Femur (tissue), 1 donor: ENCODE measurements at regions not wholly inside any gene's neighbourhood (a gene's known extent, or its start where the extent isn't known, plus 50 kb on each side); places are given as distances from the start of the nearest gene placed in this dataset.
A peak's percentile ranks its signal among the peaks of the same experiment; 100 is the strongest.
"Not testable (repeated sequence)": the region's sequence is repeated elsewhere in the genome, so short reads cannot be mapped to it uniquely, and the experiment has no call there.

Source experiments
- DNase-seq: peaks from one replicate; pipeline ENCODE4 v3.0.0-alpha.2; 2017

DNA sequence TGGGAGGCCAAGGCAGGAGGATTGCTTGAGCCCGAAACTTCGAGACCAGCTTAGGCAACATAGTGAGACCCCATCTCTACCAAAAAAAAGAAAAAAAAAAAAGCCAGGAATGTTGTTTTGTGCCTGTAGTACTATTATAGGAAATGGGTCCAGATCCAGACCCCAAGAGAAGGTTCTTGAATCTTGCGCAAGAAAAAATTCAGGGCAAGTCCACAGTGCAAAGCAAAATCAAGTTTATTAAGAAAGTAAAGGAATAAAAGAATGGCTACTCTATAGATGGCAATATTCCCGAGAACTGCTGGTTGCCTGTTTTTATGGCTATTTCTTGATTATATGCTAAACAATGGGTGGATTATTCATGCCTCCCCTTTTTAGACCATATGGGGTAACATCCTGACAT, 51.2 kb upstream of the RDX start:
- no peak for DNase-seq

GRCh38 chr11:110349138-110349996, 53.0 kb upstream of the RDX start:
- DNase-seq, result no peak

DNA sequence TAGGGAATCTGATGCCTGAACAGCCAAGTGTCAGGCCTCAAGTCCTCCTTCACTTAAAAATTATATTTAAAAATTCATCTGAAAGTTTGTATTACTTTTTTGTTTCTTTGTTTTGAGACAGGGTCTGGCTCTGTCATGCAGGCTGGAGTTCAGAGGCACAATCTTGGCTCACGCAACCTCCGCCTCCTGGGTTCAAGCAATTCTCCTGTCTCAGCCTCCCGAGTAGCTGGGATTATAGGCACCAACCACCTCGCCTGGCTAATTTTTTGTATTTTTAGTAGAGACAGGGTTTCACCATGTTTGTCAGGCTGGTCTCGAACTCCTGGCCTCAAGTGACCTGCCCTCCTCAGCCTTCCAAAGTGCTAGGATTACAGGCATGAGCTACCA, 53.6 kb upstream of the RDX start:
- not testable (repeated sequence) for DNase-seq

DNA sequence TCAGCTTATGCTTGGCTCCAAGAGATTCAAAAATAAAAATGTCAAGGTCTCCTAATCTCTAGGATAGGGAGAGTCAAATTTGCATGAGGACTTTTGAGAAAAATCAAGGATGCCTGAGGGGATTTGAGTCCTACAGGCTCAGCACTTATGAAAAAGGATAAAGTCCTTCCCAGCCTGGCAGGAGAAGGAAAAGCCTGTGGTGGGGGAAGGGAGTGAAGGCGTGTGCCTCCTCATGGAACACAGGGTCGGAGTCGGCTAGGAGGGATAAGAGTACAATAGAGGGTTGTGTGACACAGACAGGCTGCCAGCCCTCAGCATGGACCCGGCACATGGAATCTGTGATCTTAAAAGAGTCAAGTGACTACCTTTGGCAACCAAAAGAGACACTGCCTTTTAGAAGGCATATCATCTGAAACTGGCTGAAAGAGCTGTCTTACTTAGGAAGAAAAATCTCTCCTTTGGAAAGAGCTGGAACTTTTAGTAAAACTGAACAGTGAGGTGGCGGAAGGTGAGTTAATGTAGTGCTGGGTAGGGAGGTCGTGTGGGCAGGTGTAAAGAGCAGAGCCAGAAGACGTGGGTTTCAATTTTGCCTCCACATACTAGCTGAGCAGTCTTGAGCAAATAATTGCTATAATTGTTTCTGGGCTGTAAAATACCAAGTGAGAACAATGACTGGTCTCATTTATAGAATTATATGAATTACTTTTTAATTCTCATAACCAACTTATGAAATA, 58.8 kb upstream of the RDX start:
- no peak for DNase-seq

DNA sequence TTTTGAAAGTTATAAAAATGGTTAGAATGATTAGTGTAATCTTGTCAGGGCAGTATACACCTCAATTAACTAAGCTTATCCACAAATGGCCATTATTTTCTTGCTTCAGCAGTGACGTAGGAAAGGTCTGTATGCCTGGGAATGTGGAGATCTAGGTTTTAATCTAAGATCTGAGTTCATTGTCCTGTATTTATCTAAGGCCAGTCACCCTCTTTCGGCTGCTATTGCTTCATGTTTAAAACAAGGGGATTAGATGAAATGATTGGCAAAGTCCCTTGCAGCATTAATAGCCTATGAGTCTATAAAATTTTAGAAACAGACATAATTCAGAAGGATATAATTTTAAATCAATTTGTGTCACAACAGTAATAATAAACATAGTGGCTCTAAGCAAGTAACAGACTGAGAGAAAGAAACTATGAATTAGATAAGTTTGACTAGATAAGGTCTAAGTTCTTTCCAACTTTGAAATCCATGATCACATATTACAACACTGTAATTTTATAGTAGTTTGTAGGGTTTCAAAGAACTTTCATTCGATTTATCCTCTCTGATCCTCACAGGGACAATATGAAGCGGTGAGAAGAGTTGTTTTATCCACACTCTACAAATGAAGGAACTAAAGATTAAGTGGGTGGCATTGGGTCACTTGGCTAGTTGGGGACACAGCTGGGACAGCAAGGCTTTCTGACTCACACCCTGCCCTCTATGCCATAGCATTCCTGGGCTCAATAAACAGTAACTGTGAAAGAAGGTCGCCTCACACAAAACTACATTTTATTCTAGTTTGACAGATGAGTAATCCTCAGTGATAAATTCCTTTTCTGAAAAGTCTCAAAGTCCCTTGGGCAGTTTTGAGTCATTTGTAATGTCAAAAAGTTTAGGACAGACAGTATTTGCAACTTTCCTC, 60.6 kb upstream of the RDX start:
- DNase-seq, result no peak

- no peak for DNase-seq
These were observed 61.9 kb upstream of the RDX start for GRCh38 chr11:110358336-110358735.

GRCh38 chr11:110360781-110361408, 64.5 kb upstream of the RDX start:
- not testable (repeated sequence) for DNase-seq

GRCh38 chr11:110362971-110363509, 66.6 kb upstream of the RDX start:
- DNase-seq, result peak; percentile 33

- DNase-seq, result peak; percentile 46
These were observed 63.5 kb upstream of the FDX1 start for GRCh38 chr11:110366291-110366690.

GRCh38 chr11:110367571-110367970, 62.2 kb upstream of the FDX1 start:
- DNase-seq, result no peak

GRCh38 chr11:110371084-110371483, 58.7 kb upstream of the FDX1 start:
- no peak for DNase-seq

DNA sequence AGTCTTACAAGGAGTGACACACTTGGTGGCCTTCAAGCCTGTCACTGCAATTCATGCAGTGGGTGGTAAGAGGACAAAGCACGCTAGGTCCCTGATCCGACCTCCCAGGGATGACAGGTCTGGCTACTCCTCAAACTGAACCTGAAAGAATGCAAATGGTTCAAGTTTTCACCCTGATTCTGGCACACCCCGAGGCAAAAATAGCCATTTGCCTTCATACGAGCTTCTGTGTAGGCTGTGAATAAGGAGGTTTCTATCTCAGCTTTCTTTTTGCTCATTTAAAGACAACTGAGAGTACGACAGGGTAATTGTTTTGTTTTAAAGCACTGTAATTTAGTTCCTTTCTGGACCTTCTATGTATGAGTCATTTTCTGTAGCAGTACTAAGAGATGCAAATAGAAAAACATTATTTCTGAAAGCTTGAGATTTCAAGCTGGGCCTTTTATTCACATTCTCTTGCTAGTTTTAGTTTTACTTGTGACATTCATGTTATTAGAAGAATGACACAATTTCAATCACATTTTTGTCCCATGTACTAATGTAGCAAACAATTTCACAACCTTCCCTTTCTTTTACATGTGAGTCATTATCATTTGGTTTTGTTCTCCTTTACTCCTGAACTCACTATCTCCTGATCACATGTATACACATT, 56.6 kb upstream of the FDX1 start:
- no peak for DNase-seq

GRCh38 chr11:110374921-110375320, 54.8 kb upstream of the FDX1 start:
- no peak for DNase-seq

GRCh38 chr11:110375351-110375750, 54.4 kb upstream of the FDX1 start:
- no peak for DNase-seq

- DNase-seq, result no peak
These were observed 53.7 kb upstream of the FDX1 start for GRCh38 chr11:110376021-110376420.

- DNase-seq, result peak; percentile 78
These were observed 52.9 kb upstream of the FDX1 start for GRCh38 chr11:110376711-110377324.

- DNase-seq, result no peak
These were observed 52.3 kb upstream of the FDX1 start for GRCh38 chr11:110377434-110377833.

DNA sequence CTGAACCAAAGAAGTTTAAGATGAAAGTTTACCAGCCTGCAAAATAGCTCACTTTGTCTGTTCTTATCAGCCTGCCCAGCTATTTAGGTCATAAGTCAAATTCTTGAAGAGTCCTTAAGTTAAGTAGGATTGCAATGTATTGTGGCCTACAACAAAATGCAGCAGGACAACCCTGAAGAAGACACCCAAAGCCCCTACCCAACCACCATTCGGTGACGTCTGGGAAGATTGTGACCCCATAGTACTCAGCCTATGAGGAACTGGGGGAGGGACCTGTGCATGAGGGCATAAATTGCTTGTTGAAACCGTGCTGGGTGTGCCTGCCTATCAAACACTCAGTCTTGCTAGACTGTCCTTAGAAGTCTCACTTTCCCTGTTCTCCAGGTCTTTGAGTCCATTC, 50.5 kb upstream of the FDX1 start:
- DNase-seq, result no peak

DNA sequence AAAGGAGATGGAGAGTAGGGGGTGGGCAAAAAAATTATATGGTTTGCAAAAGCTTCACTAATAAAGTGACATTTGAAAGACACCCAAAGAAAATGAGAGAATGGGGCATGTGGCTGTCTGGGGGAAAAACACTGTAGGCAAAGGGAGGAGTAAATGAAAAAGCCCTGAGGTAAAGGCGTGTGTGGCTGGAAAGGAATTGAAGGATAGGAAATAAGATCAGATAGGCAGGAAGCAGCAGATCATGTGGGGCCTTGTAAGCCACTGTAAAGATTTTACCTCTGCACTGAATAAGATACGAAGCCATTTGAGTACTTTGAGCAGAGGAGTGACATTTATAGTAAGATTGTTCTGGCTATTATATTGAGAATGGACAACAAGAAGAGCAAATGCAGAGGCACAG, 49.8 kb upstream of the FDX1 start:
- no peak for DNase-seq
